HG03196 (cell line): ENCODE measurements at regions not wholly inside any gene's neighbourhood (a gene's known extent, or its start where the extent isn't known, plus 50 kb on each side); places are given as distances from the start of the nearest gene placed in this dataset.

Source experiments
- ATAC-seq: cut with Tn5 transposase; IDR thresholded peaks from one replicate; pipeline ENCODE4 v1.9.1; 2021; ENCODE audit not compliant: unreplicated experiment

DNA sequence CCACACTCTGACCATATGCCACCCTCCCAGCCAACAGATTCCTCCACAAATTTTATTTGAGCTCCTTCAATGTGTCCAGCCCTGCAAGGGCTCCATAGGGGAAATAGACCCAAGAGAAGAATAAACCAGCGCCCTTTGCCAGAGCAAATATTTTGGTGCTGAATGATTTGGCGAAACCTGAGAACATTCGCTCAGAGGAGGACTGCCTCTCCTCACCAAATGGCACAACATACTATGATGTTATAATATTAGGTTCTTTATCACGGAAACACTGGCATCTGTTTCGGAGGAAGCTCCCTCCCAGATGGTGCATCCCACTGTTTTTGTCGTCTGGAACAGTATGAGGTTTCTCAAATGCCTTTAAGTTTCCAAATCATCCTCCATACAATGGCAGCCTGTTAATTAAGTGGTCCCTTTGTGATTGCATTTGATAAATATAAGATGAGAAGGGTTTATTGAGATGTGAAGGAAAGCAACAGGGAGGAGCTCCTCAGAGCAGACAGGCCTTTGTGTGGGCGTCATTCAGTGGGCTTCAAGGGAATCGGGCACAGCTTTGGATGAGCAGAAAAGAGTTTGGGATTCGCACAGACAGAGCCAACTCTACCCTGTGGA lies 139.1 kb upstream of the ADRA1B start:
- no peak for ATAC-seq

DNA sequence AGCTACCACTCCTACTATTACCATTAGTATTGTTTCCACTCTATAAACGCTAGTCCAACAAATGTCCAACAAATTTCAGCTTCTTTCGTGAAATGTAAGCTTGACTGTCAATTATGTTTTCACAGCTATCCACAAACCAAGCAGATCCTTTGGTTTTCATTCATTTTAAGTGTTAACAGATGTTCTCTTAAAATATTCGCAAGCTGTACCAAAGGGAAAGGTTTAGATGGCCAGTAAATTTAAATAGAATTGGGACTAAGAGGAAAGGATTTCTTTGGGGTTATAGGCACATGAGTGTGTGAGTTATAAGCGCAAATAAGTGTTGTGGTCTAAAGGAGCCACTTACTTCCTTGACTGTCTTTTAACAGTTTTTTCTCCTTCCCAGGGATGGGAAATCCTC lies 136.8 kb upstream of the ADRA1B start:
- no peak for ATAC-seq

DNA sequence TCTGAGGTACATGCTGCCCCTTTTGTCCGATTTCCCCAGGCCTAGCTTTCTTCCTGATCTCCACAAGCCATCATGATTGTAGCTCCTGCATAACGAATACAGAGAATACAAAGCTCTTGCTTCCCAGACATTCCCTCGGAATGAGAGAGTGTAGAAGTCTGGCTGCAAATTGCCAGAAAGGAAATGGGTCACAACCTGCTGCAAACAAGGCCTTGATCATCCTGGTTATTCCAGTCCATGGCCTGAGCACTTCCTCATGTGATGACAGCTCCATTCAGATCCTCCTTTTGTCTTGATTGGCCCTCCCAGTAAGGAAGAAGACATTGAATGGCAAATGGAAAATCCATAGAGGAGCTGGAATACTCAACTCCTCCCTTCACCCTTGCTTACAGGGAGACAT lies 136.0 kb upstream of the ADRA1B start:
- ATAC-seq: no peak

DNA sequence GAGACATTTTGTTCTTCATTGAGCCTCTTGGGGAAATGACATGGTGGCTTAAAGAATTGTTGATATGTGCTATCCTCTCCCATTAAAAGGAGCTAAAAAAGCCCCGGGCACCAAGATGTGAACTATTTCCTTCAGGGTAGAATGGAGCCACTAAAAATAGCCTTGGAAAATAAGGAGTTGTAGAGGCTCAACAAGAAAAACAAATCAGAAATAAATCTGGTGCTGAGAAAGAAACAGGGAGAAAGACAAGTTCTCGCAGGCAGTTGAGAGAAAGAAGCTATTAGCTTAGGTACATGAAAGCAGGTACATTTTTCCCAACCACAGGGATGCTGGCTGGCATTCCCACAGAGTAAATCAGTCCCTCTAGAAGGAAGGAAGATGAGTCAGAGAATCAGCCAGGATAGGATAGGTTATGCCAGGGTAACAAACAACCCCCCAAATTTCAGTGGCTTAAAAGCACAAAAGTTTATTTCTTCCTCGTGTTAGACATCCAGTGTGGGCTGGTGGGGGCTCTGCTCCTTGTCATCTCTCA lies 134.6 kb upstream of the ADRA1B start:
- no peak for ATAC-seq

DNA sequence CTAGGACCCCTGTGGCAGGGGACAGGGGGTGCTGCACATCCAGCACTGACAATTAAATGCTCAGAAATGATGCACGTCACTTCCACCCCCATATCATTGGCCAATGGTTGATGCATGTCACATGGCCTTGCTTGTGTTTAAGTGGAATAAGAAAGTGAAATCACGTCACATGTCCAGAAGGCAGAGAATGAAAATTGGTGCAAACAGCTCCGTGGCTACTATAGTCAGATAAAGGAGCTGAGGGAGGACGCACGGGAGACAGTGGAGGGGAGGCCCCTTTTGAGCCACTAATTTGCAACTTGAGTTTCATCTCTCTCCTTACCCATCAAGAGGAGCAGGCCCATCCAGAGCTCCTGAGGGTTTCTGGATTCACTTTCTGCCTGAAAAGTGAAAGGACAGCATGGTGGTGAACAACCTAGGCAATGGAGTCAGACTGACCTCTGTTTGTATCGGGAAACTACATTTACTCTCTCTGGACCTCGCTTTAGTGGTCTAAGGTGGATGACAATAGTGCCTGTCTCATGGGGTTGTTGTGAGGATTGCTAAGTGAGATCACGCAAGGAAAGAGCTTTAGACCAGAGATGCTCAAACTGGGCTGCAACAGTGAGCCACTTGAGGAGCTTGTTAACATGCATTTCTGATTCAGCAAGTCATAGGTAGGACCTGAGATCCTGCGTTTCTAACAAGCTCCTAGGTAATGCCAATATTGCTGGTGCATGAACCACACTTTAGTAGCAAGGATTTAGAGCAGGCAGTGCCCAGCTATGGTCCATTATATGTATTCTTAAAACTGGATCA lies 133.9 kb upstream of the ADRA1B start:
- ATAC-seq: no peak

DNA sequence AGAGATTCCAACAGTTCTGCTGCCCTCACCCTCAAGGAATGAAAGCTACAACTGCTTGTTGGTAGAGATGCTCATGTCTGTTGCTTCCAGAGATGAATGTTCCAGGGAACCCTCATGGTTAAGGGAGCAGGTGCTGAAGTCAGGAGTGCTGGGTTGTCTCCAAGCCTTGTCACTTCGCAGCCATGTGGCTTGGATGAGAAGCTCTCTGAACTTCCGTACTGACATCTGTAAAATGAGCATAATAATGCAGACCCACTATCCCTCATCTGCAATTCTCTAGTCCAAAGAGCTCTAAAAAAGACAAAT lies 133.3 kb upstream of the ADRA1B start:
- no peak for ATAC-seq

DNA sequence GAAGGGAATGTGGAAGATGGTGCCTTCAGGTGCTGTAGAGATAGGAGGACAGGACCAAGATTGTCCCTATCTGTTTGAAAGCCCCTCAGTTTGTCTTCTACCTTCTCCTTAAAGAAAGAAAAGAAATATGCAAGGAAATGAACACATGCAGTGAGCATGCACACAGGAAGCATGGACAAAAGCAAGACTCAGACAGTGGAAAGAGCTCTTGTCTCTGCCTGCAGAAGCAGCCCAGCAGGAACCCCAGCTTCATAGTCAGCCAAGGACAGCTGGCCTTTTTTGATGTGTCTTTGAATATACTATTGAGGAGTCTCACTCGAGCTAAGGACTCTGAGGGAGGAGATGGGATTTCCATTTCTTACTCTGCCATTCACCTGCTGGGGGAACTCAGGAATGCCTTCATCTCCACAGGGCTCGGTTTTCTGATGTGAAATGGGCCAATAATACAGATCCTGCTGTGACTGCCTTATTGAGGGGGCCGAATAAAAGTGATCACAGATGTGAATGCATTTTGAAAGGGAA lies 132.5 kb upstream of the ADRA1B start:
- ATAC-seq: no peak

DNA sequence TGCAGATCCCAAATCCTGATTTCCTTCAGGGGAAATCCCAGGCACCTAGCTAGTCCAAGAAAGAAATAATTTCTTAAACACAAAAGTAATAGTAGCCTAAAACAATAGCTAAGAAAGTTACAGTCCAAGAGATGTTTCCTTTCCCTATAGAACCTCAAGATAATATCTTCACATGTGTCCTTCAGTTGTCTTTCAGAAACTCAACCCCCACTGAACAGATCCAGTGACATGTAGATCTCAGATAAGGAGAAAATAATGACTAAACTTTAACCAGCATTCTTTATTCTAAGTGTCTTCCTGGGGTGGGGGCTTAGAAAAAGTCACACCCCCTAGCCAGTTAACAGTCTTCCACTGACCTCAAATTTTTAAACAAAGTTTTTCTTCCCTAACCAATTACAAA lies 131.3 kb upstream of the ADRA1B start:
- no peak for ATAC-seq

DNA sequence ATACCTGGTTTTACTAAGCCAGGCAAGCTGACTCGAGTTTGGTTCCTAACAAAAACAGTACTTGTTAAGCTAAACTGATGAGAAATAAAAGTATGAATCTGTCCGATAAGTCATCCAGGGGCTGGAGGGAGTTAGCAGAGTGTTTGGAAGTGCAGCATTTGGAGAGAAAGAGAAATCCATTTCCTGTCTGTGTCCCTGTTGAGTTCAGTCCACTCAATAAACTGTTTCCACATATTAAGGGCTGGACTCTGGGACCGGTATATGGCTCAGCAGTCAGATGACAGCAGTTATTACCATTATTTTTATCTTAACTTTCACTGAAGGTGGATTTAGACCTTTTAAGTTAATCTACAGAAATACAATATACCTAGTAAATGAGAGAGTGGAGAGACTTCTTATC lies 130.6 kb upstream of the ADRA1B start:
- no peak for ATAC-seq

DNA sequence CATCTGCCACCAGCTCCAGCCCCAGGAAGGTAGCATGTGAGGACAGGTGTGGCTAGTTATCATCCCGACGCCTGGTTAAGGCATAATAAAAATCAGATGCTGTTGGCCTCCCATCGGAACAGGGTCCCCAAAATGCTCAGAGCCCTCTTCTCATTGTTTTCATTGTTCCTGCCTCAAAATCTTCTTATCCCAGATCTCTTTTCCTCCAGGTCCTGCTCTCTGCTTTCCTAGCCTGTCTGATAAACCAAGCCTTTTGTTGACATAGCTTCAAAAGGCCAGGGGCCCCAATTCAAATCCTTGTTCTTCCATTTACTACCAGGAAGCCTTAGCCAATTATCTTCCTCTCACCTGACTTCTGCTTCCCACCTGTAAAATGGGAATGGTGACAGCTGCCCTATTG lies 130.1 kb upstream of the ADRA1B start:
- ATAC-seq: no peak

DNA sequence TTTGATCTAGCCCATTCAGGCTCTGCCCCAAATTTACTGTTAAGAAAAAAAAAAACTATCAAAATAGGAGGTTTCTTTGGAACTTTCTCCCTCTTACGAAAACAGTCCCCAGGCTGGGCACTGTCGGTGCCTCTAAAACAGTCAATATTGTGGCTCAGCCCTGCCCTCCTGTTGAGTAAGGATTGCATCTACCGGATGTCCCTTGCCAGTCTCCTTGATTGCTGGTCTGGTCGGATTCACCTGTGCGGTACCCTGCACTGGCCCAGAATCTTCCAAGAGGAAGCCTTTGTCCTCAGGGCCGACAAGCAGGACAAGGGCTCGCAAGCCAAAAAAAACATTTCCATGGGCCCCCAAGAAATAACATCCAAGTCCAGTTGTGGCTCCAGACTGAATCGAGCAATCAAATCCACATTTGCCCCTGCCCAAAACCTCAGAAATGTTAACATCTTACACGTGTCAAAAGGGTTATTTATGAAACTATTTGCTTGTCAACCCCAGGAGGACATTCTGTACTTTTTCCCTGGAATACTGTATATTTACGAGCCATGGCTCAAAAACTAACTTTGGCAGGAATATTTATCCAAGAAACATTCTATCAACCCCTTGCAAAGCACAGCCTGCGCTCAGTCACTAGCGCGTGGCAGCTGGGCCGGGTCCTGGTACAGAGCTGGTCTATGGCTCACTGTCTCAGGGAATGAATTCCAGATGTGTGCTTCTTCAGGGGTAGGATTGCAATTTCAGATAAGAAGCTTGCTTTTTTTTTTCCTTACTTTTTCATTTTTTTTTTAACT lies 129.2 kb upstream of the ADRA1B start:
- ATAC-seq: no peak

DNA sequence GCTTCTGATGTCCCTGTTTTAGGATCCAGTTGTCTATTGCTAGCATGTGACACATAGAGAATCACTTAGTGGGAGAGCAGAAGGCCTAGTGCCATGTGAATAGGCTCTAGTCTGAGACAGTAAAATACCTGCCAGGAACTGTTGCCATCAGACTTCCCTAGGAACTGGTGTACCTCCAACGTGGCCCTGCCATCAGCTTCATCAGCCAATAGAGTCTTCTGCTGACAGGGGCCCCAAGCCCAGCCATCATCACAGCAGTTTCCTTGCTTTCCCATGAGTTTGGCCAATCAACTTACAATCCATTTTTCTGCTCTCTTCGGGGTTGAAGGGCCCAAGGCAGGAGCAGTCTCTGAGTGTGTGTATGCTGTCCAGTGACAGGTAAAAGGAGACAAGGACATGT lies 128.4 kb upstream of the ADRA1B start:
- ATAC-seq: no peak

DNA sequence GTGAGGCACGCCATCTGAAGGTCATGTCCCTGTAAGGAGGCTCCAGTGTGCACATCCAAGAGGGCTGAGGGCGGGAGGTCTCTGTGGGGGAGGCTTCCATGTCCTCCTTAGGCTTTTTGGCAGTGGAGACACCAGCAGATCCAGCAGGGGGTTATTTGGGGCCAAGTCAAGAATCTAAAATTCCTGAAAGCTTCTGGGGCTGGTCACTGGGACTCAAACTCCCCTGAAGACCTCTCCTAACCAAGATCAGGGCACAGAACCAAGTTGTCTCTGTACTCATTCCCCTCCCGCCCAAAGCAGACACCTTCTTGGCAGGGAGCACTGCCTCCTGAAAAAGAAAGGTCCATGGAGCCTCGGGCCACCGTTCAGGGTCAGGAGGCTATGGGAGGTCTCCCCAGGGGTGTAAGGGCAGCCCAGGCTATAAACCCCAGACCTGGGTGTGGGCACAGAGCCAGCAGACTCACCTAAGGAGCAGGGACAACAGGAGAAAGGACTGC lies 127.4 kb upstream of the ADRA1B start:
- ATAC-seq: no peak

DNA sequence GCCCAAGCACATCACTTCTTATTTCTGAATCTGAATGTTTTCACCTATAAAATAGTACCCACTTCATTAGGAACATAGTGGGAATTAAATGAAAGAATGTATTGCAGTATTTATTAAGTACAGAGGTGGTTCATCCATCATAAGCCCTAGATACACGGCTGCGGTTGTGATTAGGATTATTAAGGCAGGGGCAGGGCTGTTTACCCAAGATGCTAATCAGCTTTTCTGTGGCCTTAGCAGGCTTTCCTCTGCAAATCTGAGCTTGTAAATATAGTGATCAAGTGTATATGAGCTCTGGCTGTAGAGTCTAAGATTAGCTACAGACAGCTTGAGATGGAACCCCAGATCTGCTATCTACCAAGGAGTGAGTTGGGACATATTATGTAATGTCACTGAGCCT lies 124.1 kb upstream of the ADRA1B start:
- ATAC-seq: no peak

DNA sequence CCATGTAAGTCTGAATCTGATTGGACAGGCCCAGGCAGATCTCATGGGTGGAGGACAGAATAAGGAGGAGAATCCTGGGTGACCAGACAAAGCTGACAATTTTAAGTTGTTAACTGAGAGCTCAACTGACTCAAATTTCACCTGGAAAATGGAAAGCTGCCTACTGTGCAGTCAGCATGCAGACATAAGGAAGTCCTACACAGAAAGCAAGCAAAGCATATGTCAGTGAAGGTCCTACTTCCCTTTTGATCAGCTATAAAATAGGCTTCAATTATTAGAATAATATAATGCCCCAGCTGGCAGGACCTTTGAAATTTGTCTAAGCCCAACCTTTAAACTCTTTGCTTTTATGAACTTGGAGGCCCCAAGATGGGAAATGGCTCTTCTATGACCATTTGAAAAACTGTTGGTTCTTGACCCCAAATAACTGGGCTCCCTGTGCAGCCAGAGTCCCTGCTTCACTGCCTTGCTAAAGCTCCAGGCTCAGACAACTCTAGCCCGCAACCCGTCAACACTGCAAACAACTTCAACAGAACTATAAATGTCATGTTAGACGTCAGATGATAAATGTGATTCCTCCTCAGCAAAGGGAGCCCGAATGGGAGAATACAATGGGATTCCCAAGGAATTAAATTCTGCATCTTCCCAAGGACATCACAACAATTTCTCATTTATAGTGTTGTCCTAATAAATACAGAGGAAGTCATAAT lies 118.9 kb upstream of the ADRA1B start:
- no peak for ATAC-seq

DNA sequence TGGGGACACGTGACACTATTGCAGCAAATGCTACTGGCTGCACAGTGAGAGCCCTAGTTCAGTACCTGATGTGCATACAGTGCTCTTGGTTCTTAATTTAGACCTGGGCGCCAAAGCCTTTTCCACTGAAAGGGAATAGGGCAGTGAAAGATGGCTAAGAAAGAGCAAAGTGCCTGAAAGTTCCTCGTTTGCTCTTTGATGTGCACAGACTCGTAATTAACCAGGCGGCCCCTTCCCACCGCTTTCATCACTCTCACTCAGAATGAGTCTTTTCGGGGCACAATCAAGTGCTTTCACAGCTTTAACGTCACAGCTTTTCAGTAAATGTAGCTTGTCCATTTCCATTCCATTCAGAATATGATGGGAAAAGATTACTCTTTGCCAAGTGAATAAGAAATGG lies 116.6 kb upstream of the ADRA1B start:
- no peak for ATAC-seq

DNA sequence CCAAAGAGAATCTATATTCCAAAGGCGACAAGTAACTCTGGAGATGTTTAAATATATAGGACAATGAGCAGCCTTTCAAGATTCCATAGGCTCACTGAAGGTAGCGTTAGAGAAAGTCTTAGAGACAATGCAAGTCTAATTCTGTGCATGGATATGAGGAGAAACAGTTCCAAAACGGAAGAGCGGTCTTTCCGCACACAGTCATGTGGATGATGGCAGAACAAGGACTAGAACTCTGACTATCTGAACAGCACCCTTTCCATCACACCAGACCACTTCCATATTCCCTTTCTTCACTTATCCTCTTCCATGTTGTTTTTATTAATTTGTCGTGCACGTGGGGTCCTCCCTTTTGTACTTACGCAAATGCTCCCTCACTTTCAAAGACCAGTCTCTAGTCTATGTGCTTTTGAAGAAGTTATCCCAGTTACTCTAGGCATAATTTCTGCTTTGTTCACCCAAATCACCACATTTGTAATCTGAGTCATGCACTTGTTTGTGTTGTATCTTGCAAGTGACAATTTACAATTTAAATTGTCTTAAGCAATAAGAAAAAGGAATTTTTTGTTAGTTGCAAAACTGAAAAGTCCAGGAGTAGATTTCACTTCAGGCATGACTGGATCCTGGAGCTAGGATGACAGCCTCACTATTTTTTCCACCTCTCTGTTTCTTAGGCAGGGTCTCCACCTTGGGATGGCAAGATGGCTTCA lies 116.0 kb upstream of the ADRA1B start:
- no peak for ATAC-seq

DNA sequence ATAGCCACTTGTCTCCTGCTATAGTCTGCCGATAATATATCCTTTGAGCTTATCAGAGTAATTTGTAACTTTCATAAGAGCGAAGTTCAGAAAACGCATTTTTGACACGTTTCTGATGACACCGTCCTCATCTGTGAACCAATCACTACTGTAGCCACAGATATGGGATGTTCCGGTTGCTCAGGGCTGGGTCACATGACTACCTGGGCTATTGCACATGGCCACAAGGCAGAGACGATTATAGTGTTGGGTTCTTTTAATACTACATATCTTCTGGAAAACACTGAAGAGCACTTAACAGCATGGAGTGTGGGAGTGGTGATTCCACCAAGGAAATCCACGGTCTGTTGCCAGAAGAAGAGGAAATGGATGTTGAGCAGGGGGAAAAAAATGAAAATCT lies 115.0 kb upstream of the ADRA1B start:
- ATAC-seq: no peak

DNA sequence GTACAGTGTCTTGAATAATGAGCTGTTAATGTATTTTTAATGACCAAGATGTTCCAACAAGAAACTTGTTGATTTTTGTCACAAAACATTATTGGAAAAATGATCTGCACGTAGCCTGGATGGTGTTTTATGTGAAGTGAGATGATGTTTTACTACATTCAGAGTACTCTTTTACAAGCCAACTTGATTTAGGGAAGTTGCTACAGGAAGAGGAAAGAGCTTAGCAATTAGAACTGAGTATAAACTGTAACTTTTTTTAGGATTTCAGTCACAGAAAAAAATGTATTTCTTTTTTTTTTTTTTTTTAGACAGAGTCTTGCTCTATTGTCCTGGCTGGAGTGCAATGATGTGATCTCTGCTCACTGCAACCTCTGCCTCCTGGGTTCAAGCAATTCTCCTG lies 113.6 kb upstream of the ADRA1B start:
- no peak for ATAC-seq

DNA sequence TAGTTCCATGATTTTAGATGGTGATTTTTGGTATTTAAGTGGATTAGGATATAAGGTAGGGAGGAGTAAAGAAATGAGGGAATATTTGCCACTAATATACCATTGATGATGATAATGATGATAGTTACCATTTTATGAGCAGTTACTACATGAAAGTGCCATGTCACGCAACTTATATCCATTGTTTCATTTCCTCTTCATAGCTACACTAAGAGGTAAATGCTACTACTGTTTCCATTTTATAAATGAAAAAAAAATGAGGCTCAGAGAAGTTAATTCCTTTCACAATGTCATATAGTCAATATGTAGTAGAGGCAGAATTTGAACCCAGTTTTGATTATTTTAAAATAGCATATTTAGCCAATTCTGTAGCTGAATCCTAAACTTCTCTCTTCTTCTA lies 112.2 kb upstream of the ADRA1B start:
- no peak for ATAC-seq
